Fibroblast of gingiva (primary cell): ENCODE measurements at regions not wholly inside any gene's neighbourhood (a gene's known extent, or its start where the extent isn't known, plus 50 kb on each side); places are given as distances from the start of the nearest gene placed in this dataset.
"Not testable (repeated sequence)": the region's sequence is repeated elsewhere in the genome, so short reads cannot be mapped to it uniquely, and the experiment has no call there.

Experiments
- DNase-seq: peaks from one replicate; pipeline ENCODE4 v3.0.0-alpha.2; 2011; ENCODE audit warnings: low read depth

DNA sequence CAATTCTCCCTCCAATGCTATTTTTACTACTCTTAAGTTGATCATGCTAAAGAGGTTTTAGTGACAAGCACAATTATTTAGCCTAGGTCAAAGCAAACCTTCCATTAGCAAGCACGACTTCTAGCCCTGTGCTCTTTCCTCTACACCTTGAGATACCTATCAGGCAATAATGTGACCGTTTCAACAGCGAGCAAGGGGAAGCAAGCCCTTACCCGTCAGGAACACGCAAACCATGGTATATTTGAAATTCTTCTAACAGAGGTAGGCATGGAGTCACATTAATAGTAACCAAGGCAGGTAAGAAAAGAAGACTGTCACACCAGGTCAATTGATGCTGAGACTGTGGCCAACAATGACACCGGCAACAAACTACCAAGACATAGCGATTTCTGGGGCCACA, 68.9 kb upstream of the VGLL4 start:
- DNase-seq = no peak

DNA sequence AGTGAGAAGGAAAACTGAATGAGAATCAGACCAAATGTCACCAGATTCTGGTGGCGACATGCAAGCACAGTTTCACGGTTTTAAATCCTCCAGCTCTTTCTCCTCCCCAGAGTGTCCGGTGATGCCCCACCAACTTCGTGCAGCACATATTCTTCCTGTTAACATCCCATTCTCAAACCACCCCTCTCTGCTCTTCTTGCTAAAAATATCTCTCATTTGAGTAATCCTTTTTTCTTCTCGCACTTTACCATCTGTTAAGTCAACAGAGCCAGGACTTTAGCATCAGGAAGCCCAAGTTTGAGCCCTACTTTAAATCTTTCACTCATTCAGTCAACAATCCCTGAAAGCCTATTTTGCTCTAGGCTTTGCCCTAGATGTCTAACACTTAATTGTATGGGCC, 68.2 kb upstream of the VGLL4 start:
- peak; percentile 25 for DNase-seq

DNA sequence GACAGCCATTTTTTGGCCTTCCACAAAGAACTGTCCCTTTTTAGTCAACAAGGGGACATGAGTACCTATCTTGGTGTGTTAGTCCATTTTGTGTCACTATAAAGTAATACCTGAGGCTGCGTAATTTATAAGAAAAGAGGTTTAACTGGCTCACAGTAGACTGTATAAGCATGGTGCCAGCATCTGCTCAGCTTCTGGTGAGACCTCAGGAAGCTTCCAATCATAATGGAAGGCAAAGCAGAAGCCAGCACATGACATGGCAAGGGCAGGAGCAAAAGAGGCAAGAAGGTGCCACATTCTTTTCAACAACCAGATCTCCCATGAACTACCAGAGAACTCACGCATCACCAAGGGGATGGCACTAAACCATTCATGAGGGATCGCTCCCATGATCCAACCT, 66.1 kb upstream of the VGLL4 start:
- DNase-seq = no peak

DNA sequence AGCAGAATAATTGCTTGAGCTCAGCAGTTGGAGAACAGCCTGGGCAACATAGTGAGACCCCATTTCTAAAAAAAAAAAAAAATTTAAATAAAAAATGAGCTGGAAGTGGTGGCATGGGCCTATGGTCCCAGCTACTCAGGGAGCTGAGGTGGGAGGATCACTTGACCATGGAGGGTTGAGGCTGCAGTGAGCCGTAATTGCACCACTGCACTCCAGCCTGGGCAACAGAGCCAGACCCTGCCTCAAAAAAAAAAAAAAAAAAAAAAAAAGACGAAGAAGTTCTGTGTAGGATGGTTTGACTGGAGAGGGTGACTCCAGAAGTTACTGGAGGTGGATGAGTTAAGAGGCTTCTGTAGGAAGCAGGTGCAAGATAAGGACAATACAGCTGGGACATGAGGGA, 63.4 kb upstream of the VGLL4 start:
- DNase-seq = not testable (repeated sequence)

DNA sequence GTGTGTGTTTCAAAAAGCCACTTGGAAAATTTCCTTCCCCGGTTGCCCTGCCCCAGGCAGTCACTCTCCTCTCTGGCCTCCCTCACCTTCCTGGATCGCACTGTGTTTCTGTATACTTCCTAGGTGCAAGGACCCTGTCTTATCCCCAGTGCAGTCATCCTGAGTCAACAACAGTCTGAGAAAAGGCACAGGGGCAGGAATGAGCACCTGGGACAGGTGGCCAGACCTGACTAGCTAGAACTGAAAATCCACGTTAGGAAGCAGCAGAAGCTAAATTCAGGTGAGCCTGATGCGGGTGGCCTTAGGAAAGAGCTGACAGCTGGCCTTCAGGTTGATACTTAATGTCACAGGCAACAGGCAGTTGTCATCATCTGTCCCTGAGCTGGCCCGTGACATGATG, 62.9 kb upstream of the VGLL4 start:
- no peak for DNase-seq

DNA sequence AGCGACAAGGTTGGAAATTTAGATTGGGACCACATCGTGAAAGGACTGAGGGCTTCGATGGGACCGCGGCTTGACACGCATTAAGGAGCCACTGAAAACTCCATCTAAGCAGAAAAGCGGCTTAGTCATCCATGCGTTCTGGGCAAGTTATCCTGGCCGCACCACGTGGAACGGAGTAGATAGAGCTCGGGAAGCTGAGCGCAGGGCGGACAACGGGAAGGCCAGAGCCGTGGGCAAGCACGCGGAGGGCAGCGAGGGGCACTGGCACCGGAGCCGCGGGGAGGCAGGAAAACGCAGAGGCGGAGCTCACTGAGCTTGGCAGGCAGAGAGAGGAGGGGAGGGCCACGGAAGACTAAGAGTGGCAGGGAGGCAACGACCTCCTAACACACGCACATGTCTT, 61.3 kb upstream of the VGLL4 start:
- no peak for DNase-seq

DNA sequence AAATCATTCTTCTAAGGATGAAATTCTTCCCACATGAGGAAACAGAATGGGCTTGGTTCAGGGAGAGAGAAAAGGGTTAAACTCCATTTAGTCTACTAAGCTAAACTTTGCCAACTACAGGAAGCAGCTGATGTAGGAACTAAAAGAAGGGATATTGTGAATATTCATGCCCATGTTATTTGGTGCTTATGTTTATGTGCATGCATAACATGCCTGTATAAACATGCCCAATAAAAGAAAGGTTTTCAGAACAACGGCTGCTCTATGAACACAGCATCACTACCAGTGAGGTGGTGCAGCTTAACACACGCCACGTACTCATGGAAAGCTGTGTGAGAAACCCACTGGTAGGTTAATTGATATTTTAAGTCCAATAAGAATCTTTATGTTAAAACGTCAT, 59.4 kb upstream of the VGLL4 start:
- DNase-seq = no peak

DNA sequence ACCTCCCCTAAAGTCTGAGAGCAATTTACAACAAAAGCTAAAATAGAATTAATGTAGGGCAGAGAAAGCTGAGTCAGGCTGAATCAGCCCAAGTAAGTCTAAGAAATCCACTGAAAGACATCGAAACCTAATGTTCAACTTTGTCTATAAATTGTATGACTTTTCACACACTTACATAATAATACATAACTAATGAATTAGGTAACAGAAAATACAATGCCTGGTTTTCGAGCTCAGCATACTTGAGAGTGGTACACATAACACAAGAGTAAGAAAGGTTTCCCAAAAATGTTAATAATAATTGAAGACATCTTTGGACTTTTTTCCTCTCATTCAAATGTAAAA, 55.3 kb upstream of the VGLL4 start:
- DNase-seq = peak; percentile 80

DNA sequence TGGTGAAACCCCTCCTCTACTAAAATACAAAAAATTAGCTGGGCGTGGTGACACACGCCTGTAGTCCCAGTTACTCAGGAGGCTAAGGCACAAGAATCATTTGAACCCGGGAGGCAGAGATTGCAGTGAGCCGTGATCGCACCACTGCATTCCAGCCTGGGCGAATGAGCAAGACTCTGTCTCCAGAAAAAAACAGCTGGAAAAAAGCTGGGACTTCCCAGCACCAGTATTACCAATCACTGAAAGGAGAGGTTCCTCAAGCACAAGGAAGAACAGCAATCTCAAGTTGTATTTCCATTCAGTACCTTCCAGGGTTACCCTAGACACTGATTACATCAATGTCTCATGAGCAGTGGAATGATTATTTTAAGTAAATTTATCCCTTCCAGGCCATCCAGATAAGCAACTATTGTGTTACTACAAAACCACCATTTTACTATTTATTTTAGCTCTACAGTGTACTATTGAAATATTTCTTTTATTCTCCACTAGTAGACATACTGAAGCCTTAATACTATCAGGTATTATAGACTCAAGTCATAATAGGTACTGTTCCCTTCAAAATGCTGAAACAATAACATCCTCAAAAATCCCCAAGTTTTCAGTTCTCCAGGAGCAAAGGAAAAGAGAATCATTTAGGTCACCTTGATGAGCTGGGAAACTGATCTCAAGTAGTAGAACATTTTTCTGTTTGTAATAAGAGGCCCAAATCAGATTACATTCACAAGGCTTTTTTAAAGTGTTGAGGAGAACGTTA, 54.8 kb upstream of the VGLL4 start:
- DNase-seq = no peak

DNA sequence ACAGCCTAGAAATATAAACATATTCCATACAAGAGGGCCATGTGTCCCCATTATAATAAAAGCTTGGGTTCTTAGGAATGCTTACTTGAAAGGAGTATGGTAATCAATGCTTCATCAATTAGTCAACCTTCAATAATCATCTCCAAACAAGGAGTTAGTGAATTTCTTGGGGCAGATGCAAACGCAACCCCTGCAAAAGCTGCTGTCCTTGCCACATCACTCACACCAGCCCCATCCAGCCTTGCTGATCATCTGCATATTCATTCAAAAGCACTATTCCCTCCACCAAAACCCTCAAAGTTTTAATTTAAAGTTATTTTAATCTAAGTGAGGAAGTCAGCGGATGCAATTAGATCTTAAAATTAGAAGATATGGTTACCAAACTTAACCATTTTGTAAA, 54.0 kb upstream of the VGLL4 start:
- DNase-seq = no peak

DNA sequence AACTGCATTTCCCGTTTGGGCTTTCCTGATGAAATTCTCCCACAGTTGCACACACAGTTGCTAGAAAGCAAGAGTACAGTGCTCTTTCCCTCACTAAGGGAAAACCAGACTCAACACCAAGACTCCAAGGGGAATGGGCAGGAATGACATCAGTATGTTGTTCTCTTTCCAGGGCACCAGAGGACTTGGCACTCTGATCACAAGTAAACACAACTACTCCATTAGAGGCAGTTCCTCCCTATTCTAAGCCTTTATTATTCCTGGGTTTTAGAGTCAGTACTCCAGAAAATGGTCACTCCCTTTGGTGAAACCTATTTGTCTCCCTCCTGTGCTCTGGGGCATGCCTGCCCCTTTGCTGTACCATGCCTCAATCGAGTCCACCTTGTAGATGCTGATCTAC, 52.3 kb upstream of the VGLL4 start:
- no peak for DNase-seq
